Epidermal melanocyte (primary cell): ENCODE measurements at regions not wholly inside any gene's neighbourhood (a gene's known extent, or its start where the extent isn't known, plus 50 kb on each side); places are given as distances from the start of the nearest gene placed in this dataset.

ENCODE experiments used
- DNase-seq: peaks from one replicate; pipeline ENCODE4 v3.0.0; 2011; ENCODE audit warnings: low spot score; ENCODE audit not compliant: insufficient read length

GRCh38 chr13:76223999-76224398 is 587.9 kb downstream of the LMO7 start:
- DNase-seq, result no peak

GRCh38 chr13:76223565-76223964 is 587.4 kb downstream of the LMO7 start:
- no peak for DNase-seq

GRCh38 chr13:76222511-76222910 is 586.4 kb downstream of the LMO7 start:
- no peak for DNase-seq

- DNase-seq, result peak; percentile 17
These were observed 580.6 kb downstream of the LMO7 start for GRCh38 chr13:76216729-76217128.

- DNase-seq, result no peak
These were observed 577.9 kb downstream of the LMO7 start for GRCh38 chr13:76214001-76214400.

GRCh38 chr13:76213423-76213904 is 577.3 kb downstream of the LMO7 start:
- DNase-seq, result no peak

DNA sequence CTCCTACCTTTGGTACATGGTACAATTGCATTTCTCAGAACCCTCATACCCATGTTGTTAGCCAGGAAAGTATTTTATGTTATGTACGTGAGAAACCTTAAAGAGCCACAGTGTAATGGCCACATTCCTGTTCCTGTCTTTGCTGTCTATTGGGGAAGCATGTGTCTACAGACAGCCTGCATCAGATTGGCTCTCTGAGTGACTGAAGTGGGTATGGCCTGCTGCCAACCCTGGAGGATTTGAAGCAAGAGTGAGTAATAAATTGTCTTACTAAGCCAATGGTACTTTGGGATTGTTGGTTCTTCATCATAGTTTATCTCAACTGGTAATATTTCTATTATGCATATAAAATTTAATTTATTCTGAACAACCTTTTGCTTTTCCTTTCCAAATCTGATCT is 574.1 kb downstream of the LMO7 start:
- no peak for DNase-seq

- DNase-seq, result no peak
These were observed 562.5 kb downstream of the LMO7 start for GRCh38 chr13:76198568-76199163.

DNA sequence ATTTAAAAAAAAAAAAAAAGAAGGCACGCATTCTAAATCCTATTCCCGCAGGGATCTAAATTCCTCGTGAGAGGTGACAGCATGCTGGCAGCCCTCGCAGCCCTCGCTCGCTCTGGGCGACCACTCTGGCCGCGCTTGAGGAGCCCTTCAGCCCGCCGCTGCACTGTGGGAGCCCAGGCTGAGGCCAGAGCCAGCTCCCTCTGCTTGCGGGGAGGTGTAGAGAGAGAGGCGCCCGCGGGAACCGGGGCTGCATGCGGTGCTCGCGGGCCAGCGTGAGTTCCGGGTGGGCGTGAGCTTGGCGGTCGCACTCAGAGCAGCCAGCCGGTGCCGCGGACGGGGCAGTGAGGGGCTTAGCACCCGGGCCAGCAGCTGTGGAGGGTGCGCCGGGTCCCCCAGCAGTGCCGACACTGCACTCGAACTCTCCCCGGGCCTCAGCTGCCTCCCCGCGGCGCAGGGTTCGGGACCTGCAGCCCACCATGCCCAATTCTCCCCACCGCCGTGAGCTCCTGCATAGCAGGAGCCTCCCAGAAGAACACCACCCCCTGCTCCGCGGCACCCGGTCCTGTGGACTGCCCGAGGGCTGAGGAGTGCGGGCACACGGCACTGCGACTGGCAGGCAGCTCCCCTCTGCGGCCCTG is 553.9 kb downstream of the LMO7 start:
- DNase-seq, result no peak

DNA sequence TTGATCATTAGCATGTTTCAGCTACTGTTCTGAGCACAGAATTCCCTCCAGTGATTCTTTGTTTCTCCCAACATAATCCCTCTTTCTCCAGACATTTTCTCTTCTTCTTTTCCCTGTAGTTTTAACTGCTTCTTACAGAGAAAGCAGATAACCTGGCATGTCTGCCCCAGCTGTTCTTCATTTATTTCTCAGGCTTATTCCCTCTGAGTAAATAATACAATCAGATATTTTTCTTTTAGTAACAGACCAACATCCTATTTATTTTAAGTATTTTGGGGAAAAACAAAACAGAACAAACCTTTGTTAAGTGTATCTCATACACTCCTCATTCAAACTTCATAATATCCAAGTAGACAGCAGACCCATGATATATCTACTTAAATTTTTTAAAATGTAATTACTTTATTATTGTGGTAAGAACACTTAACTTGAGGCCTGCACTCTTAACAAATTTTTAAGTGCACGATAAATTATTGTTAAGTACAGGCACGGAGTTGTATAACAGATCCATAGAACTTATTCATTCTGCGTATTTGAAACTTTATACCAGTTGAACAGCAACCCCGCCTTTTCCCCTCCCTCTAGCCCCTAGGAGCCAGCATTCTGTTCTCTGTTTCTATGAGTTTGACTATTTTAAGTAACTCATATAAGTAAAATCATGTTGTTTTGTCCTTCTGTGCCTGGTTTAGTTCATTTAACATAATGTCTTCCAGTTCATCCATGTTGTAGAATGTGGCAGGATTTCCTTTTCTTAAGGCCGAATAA is 540.0 kb downstream of the LMO7 start:
- no peak for DNase-seq

DNA sequence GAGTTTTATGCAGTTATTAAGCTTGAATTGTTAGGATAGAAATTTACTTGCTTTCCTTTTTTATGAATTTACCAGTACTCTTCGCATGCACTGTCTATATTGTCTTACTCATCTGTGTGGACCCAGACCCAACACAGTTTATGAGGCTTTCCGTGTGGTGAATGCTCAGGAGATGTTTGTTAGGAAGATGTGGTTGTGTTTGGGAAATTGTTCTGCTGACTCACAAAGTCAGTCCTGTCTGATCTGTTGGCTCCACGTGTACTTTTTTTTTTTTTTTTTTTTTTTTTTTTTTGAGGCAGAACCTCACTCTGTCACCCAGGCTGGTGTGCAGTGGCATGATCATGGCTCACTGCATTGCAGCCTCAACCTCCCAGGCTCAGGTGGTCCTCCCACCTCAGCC is 532.5 kb downstream of the LMO7 start:
- no peak for DNase-seq

GRCh38 chr13:76164290-76164689 is 528.2 kb downstream of the LMO7 start:
- DNase-seq, result no peak

GRCh38 chr13:76163761-76164160 is 527.6 kb downstream of the LMO7 start:
- no peak for DNase-seq

- no peak for DNase-seq
These were observed 525.1 kb downstream of the LMO7 start for GRCh38 chr13:76160961-76161925.

GRCh38 chr13:76160506-76160905 is 524.4 kb downstream of the LMO7 start:
- no peak for DNase-seq

GRCh38 chr13:76157926-76158325 is 521.8 kb downstream of the LMO7 start:
- DNase-seq, result no peak

GRCh38 chr13:76153239-76153638 is 517.1 kb downstream of the LMO7 start:
- DNase-seq, result no peak

DNA sequence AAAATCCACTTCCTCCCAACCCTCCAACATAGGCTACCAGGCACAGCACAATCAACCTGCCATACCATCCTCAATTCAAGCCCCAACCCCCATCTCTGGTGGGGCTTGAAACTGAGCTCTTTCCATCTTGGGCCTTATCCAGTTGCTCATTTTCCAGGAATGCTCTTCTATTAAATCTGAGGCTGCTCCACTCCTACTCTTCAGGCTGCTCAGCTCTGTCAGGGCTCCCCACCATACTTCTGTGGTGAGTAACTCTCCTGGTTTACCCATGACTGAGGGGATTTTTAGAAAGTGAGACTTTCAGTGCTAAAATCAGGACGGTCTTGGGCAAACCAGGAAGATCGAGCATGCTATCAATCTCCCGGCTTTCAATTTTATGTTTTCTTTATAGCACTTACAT is 512.8 kb downstream of the LMO7 start:
- no peak for DNase-seq

- DNase-seq, result no peak
These were observed 512.2 kb downstream of the LMO7 start for GRCh38 chr13:76148374-76148773.

DNA sequence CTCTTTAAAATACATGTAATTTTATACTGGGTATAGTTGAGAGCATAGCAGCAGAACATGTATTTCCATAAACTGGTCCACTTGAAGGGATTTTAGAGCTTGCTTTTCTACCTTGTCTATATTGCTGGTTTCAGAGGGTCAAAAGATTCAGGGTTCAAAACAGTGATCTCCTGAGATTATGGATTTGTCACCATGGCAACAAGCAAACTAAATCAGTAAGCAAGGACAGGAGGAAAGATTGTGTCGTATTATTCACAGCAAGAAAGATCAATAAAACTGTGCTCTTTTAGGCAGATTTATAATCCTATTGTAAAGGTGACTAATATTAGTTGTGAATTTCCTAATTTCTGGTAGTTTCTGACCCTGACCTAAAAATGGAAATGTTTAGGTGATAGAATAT is 496.4 kb downstream of the LMO7 start:
- no peak for DNase-seq

- DNase-seq, result no peak
These were observed 495.4 kb downstream of the LMO7 start for GRCh38 chr13:76131551-76131950.
